ENCODE measurements at regions not wholly inside any gene's neighbourhood (a gene's known extent, or its start where the extent isn't known, plus 50 kb on each side); places are given as distances from the start of the nearest gene placed in this dataset.

DNA sequence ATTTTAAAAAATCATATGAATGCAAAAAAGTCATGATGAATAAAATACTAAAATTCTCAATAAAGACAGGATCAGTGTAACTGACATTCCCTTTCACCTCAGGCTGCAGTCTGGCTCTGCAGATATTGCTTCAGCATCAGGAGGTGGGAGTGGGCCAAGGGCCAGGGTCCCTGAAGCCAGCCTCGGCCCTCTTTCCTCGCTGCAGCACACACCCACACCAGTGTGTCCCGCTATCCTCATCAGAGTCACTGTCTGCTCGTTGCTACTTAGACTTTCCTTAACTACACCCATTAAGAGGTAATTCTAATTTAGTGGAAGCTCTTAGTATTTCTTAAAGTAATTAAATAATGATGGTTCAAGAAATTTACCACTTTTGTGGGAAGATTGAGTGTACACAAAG lies 298.2 kb downstream of the UBE3D start:
- Mint-ChIP-seq H3K9me3 (no peaks in the 10 kb centered on the region), H3K27me3 (no peaks in the 10 kb centered on the region), H3K4me3 (no peak overlapping the region), H3K36me3 (ENCODE audit: low read depth) (no peaks in the 10 kb centered on the region), H3K27ac (no peak overlapping the region), H3K4me1 (no peaks in the 10 kb centered on the region)
- intact Hi-C loops (cut with micrococcal nuclease): no loop called here
- ChIA-PET CTCF (no interaction called here), POLR2A (no interaction called here)
- TF ChIP-seq, protein P1, sequence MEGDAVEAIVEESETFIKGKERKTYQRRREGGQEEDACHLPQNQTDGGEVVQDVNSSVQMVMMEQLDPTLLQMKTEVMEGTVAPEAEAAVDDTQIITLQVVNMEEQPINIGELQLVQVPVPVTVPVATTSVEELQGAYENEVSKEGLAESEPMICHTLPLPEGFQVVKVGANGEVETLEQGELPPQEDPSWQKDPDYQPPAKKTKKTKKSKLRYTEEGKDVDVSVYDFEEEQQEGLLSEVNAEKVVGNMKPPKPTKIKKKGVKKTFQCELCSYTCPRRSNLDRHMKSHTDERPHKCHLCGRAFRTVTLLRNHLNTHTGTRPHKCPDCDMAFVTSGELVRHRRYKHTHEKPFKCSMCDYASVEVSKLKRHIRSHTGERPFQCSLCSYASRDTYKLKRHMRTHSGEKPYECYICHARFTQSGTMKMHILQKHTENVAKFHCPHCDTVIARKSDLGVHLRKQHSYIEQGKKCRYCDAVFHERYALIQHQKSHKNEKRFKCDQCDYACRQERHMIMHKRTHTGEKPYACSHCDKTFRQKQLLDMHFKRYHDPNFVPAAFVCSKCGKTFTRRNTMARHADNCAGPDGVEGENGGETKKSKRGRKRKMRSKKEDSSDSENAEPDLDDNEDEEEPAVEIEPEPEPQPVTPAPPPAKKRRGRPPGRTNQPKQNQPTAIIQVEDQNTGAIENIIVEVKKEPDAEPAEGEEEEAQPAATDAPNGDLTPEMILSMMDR (IDR thresholded peaks at IDR 0.05): no peak
- ATAC-seq (ENCODE audit: low read depth) (no peak), DNase-seq (no peak)

DNA sequence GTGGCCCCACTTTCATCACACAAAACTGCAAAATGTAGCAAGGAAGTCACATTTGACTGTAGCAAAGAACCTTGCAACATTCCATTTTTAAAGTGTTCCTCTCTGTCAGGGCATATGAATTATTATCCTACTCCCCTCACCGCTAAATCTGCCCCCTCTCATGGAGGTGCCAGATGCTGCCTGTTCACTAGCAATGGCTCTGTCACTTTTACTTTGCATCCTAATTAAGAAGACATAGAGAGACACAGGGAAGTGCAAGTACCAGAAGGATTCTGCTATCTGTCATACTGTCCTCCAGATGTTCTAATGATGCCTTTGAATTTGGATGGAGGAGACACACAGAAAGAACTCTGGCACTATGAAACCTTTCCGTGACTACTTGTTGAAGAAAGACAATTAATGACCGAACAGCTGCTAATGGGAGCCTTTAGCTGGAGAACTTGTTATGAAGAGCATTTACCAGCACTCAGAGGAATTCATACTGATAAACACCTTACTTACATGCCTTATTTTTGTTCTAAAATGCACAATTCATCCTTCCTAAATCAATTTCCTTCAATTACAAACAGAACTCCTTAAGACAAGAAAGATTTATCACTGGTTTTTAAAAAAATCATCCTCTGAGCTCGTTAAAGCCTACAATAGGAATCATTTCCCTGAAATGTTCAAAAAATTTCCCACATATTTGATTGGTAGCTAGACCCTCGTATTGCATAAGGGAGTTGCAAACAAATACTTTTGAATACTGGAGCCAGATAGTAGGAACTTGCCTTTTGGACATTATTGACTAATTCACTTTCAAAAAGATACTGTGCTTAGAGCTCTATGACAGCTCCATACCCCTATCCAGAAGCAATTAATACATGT lies 292.6 kb downstream of the UBE3D start:
- DNase-seq (no peak), ATAC-seq (ENCODE audit: low read depth) (no peak)
- no peaks in the 10 kb centered on the region for H3K27me3 Mint-ChIP-seq
- TF ChIP-seq, protein P1 (IDR thresholded peaks at IDR 0.05): no peak
- CTCF ChIA-PET: no interaction called here
- H3K4me1 Mint-ChIP-seq: no peaks in the 10 kb centered on the region
- H3K4me3 Mint-ChIP-seq: no peak overlapping the region
- no peak overlapping the region for H3K27ac Mint-ChIP-seq
- H3K36me3 Mint-ChIP-seq (ENCODE audit: low read depth): no peaks in the 10 kb centered on the region
- H3K9me3 Mint-ChIP-seq: no peaks in the 10 kb centered on the region
- intact Hi-C loops (cut with micrococcal nuclease): no loop called here
- POLR2A ChIA-PET: no interaction called here

DNA sequence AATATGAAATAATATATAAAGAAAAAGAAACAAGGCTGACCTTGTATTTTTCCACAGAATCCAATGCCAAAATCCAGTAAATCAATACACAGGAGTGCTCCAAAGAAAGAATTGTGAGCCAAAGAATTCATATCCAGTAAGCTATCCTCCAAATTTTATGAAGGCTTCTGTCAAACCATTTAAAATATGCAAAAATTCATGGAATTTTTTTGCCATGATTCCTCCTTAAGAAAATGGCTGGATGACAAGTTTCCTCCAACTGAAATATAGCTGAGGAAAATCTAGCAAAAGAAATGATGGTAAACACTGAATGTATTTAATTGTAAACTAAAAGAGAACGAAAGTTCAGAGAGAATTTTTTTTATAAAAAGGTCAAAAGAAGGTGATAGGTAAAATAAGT lies 290.3 kb downstream of the UBE3D start:
- Mint-ChIP-seq H3K4me3 (no peak overlapping the region), H3K9me3 (no peaks in the 10 kb centered on the region), H3K27ac (no peak overlapping the region), H3K36me3 (ENCODE audit: low read depth) (no peaks in the 10 kb centered on the region), H3K27me3 (no peaks in the 10 kb centered on the region), H3K4me1 (no peaks in the 10 kb centered on the region)
- DNase-seq (no peak), ATAC-seq (ENCODE audit: low read depth) (no peak)
- POLR2A ChIA-PET: no interaction called here
- CTCF ChIA-PET: no interaction called here
- intact Hi-C loops (cut with micrococcal nuclease): no loop called here
- TF ChIP-seq, protein P1 (IDR thresholded peaks at IDR 0.05): no peak

DNA sequence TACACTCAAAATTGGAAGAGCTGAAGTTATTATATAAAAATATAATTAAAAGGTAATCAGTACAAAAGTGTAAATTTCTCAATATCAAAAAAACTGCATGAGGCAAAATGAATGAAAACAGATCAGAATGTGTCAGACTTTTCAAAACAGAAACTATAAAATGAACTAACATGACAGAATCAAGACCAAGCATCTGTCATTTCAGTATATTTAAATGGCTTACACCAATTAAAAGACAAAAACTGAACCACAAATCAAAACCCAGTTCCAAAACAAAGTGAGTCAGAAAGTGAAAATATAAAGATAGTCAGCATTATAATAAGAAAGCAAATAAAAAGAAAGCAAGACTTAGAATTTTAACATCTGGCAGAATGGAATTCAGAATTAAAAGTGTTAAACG lies 289.7 kb downstream of the UBE3D start:
- Mint-ChIP-seq H3K36me3 (ENCODE audit: low read depth) (no peaks in the 10 kb centered on the region), H3K27me3 (no peaks in the 10 kb centered on the region), H3K9me3 (no peaks in the 10 kb centered on the region), H3K4me1 (no peaks in the 10 kb centered on the region), H3K4me3 (no peak overlapping the region), H3K27ac (no peak overlapping the region)
- ChIA-PET CTCF (no interaction called here), POLR2A (no interaction called here)
- TF ChIP-seq, protein P1 (IDR thresholded peaks at IDR 0.05): no peak
- no peak for DNase-seq
- no peak for ATAC-seq (ENCODE audit: low read depth)
- intact Hi-C loops (cut with micrococcal nuclease): no loop called here

DNA sequence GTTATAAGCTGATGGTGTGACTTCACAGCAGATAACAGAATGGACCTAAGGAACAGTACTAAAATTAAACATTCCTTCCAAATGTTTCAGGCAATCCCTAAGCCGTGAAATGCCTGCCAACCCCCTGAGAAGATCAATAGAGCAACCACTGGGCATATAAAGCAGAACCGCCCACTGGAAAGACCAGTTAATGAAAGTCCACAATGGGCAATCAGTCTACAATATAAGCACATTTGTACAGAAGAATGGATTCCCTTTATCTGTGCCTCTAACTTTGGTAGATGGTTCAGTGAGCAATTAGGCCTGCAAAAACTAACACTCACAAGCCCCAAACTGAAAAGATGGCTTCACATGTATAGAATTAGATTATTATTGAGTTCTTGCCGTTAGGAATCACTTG lies 286.6 kb downstream of the UBE3D start:
- H3K9me3 Mint-ChIP-seq: no peaks in the 10 kb centered on the region
- ChIA-PET POLR2A (no interaction called here), CTCF (no interaction called here)
- TF ChIP-seq, protein P1 (IDR thresholded peaks at IDR 0.05): no peak
- no peaks in the 10 kb centered on the region for H3K36me3 Mint-ChIP-seq (ENCODE audit: low read depth)
- no peak overlapping the region for H3K4me3 Mint-ChIP-seq
- ATAC-seq (ENCODE audit: low read depth): no peak
- no peak for DNase-seq
- no peak overlapping the region for H3K27ac Mint-ChIP-seq
- no peaks in the 10 kb centered on the region for H3K27me3 Mint-ChIP-seq
- H3K4me1 Mint-ChIP-seq: no peaks in the 10 kb centered on the region
- intact Hi-C loops (cut with micrococcal nuclease): no loop called here

Data from activated B cell treated with CpG ODN at 0.5 μM for 24 hours (primary cell).